ENCODE measurements at regions not wholly inside any gene's neighbourhood (a gene's known extent, or its start where the extent isn't known, plus 50 kb on each side); places are given as distances from the start of the nearest gene placed in this dataset.

- H3K4me3 ChIP-seq (ENCODE audit: low read length), result no peak overlapping the region
- TF ChIP-seq CTCF (conservative IDR thresholded peaks at IDR 0.05; ENCODE audit: low read length), result no peak
- DNase-seq (ENCODE audit: low read depth), result no peak
Measured at GRCh38 chr1:213868482-213868881, 119.3 kb upstream of the PROX1 start.

DNA sequence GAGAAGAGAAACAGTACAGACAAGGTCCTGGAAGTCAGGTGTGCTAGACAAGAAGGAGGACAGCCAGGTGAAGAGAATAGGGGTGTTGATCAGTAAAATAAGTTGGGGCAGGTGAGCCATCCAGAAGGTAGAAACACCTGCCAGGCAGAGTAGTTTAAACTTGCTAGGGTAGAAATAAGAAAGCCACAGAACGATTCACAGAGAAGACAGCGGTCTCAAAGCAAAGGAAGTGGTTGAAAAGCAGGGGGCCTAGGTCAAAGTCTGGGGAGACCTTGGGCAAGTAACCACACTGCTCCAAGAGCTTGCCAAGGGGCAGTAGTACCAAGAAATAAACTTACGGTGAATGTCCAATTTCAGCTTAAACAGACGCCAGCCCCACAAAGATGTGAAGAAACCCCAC is 116.6 kb upstream of the PROX1 start:
- no peak for DNase-seq (ENCODE audit: low read depth)
- no peak for TF ChIP-seq CTCF (conservative IDR thresholded peaks at IDR 0.05; ENCODE audit: low read length)
- no peak overlapping the region for H3K4me3 ChIP-seq (ENCODE audit: low read length)

DNA sequence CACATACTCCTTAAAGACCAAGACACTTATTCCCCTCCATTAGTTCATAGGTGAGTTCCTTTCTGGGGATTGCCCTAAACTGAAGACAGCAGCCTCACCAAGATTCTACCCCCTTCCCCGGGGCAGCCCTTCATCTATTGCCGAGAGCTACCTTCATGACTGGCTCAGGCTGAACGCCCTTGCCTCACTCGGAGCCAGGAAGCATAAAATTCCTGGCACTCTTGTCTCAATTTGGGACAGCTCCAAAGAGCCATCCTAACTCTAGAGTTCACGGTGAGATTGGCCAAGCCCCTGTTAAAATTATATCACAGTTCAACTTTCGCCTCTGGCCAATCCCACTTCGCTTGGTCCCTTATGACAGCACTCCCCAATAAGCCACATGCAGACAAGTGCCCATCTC is 113.0 kb upstream of the PROX1 start:
- no peak for TF ChIP-seq CTCF (conservative IDR thresholded peaks at IDR 0.05; ENCODE audit: low read length)
- no peak overlapping the region for H3K4me3 ChIP-seq (ENCODE audit: low read length)
- DNase-seq (ENCODE audit: low read depth), result no peak

DNA sequence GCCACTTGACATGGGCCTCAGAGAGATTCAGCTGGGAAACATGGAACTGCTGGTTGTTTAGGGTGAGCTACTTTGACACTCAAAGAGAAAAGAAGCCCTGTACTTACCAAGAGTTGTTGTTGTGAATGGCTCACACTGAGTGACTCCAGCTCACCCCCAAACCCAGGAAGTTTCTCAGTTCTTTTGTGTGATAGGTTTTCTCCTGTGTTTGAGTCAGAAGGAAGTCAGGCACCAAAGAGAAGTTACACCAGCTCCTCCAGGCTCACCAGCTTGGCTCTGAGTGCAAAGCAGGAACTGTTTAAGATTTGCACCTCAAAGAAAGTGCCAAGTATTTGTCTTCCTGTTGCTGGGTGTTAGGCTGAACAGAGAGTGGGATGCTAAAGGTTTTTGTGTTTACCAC is 111.2 kb upstream of the PROX1 start:
- no peak for DNase-seq (ENCODE audit: low read depth)
- no peak for TF ChIP-seq CTCF (conservative IDR thresholded peaks at IDR 0.05; ENCODE audit: low read length)
- H3K4me3 ChIP-seq (ENCODE audit: low read length), result no peak overlapping the region

DNA sequence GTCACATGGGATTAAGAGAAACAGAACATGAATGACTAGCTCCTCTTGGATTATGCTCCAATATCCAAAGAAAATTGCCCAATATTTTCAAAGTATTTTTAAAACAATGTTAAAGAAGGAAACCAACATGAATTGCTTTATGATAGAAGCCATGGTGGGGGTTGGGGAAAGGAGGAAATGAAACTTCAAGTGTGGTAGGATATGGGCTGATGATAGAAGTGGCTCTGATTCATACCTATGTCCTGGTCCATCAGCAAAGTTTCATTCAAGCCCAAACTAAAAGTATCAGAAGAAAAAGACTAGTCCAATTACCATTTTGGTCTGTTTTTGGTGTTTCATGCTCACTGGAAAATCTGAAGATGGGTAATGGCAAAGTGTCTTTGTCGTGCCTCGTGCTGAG is 104.2 kb upstream of the PROX1 start:
- no peak overlapping the region for H3K4me3 ChIP-seq (ENCODE audit: low read length)
- no peak for TF ChIP-seq CTCF (conservative IDR thresholded peaks at IDR 0.05; ENCODE audit: low read length)
- no peak for DNase-seq (ENCODE audit: low read depth)

DNA sequence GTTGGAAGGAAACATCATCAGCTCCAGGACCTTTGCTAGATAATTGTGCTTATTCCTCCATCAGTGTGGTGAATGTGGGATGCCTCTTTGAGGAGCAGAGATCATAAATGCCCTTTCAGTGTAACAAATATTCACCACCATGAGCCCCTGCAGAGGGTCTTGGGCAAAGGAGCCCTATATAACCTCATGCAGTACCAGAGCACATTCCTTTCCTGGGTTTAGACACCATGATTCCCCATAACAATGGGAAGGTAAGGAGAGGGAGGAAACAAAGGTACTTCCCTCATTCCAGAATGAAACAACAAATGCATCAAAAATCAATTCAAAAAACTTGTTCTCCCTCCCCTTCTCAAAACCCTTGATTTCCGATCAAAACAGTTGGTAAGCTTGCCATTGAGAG is 103.4 kb upstream of the PROX1 start:
- no peak for TF ChIP-seq CTCF (conservative IDR thresholded peaks at IDR 0.05; ENCODE audit: low read length)
- H3K4me3 ChIP-seq (ENCODE audit: low read length), result no peak overlapping the region
- no peak for DNase-seq (ENCODE audit: low read depth)

- DNase-seq (ENCODE audit: low read depth), result no peak
- TF ChIP-seq CTCF (conservative IDR thresholded peaks at IDR 0.05; ENCODE audit: low read length), result no peak
- no peak overlapping the region for H3K4me3 ChIP-seq (ENCODE audit: low read length)
Measured at GRCh38 chr1:213884942-213885341, 102.8 kb upstream of the PROX1 start.
